HG03571 (cell line): ENCODE measurements at regions not wholly inside any gene's neighbourhood (a gene's known extent, or its start where the extent isn't known, plus 50 kb on each side); places are given as distances from the start of the nearest gene placed in this dataset.

Source experiments
- ATAC-seq: cut with Tn5 transposase; IDR thresholded peaks from one replicate; pipeline ENCODE4 v1.9.1; 2021; ENCODE audit not compliant: unreplicated experiment

DNA sequence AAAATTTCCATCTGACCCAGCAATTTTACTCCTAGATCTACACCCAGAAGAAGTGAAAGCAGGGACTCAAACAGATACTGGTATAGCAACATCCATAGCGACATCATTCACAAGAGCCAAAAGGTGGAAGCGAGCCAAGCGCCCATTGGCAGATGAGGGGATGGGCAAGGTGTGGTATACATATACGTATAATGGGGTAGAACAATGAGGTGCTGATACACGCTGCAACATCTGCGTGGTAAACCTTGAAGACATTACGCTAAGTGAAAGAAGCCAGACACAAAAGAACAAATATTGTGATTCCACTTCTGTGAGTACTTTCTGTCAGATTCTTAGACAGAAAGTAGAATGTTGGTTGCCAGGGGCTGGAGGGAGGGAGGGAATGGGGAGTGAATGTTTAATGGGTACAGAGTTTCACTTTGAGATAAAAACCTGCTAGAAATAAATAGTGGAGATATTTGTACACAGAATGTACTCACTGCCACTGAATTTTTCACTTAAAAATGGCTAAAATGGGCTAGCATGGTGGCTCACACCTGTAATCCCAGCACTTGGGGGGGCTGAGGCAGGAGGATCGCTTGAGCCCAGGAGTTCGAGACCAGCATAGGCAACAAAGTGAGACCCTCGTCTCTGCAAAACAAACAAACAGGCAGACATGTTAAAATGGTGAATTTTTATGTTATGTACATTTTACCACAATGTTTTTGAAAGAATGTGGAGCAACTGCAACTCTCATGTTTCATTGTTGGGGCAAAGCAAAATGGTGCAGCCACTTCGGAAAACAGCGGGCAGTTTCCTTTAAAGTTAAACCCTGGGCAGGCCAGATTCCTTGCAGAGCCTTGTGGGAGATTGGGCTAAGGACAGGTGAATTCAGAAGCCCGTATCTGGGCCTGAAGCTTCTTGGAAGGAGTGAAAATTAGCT lies 103.4 kb upstream of the MYCN start:
- no peak for ATAC-seq

GRCh38 chr2:15838481-15839090 lies 101.8 kb upstream of the MYCN start:
- no peak for ATAC-seq

GRCh38 chr2:15839426-15840124 lies 100.8 kb upstream of the MYCN start:
- ATAC-seq = no peak

- no peak for ATAC-seq
Observed at GRCh38 chr2:15840148-15840547, 100.2 kb upstream of the MYCN start.

GRCh38 chr2:15840969-15841368 lies 99.4 kb upstream of the MYCN start:
- ATAC-seq = no peak

GRCh38 chr2:15841776-15842560 lies 98.4 kb upstream of the MYCN start:
- no peak for ATAC-seq

DNA sequence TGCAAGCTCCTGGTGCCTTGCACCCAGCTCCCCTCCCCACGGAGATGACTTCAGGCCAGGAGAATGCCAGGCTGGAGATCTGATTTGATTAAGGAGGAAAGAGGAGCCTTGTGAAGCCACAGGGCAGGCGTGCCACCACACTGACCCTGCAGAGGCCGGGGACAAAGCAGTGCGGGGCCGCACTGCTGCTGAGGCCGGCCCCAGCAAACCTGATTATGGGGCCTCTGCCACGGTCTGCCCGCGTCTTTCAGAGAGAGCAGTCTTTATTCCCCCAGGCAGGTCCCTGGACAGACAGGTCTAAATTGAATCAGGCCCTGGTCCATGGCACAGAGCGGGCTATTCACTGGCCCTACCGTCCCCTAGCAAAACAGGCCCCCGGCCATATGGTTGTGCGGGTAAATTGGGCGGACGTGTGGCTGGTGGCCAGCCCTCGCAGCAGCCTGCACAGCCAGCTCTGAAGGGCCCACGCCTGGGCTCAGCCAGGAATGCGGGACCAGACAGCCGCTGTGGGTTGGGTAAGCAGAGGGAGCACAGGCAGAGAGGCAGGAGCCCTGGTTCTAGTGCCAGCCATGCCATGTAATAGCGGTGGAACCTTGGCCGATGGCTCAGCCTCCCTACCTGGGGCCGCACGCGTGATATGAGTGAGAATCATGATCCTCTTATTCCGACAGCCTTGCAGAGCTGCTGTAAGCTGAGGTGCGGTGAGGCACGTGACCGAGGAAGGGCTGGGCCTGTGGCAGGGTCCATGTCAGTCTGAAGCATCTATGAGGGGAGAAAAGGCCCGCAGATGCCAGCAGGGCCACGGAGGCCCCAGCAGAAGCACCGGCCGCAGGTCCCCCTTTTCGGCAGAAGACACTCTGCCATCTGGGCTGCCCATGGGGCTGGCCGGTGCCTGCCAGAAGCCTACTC lies 97.3 kb upstream of the MYCN start:
- no peak for ATAC-seq

- ATAC-seq = no peak
Observed at GRCh38 chr2:15844211-15844801, 96.0 kb upstream of the MYCN start.

GRCh38 chr2:15845294-15845693 lies 95.1 kb upstream of the MYCN start:
- ATAC-seq = no peak

- ATAC-seq = no peak
Observed at GRCh38 chr2:15845737-15846405, 94.5 kb upstream of the MYCN start.

DNA sequence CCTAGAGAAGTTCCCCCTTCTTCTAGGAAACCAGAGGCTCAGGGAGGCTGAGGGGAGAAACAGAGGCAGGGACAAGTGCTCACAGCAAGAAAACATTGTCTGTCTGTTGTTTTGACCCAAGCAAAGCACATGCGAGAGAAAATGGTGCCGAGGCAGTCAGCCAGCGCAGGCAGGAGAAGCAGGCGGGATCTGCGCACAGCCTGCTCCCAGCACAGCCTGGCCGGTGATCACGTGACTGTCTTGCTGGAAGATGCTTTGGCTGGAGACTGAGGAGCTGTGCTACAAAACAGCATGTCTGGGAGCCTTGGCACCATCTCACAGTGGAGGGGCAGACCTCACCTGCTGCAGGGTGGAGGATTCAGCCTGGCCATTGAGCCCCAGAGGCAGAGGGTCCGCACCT lies 93.7 kb upstream of the MYCN start:
- no peak for ATAC-seq

DNA sequence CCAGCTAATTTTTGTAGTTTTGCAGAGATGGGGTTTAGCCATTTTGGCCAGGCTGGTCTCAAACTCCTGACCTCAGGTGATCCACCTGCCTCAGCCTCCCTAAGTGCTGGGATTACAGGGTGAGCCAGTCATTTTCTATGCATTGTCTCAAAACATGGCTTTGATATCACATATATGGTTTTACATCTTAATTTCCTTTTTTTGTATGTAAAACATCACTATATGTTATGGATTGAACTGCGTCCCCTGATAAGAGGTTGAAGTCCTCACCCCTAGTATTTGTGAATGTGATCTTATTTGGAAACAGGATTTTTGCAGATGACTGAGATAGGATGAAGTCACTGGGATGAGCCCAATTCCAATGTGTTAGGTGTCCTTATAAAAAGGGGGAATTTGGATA lies 89.8 kb upstream of the MYCN start:
- ATAC-seq = no peak

DNA sequence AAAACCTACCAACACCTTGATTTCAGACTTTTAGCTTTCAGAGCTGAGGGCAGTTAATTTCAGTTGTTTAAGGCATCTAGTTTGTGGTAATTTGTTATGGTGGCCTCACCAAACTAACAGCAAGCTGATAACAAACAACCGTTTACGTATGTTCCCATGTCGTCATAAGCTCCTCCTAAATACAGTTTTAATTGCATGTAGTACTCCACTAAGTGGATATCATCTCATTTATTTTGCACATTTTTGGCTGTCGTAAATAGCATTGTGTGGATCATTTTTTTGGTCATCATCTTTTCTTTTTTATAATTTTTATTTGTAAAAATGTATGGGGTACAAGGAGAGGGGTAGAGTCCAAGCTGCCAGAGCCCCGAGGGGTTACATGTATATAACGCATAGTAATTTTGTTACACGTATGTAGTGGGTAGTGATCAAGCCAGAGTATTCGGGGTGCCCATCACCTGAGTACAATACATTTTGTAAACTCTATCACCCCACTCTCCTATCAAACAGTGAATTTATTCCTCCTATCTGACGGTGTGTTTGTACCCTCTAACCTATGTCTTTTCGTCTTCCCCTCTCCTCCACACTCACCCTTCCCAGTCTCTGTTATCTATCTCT lies 89.2 kb upstream of the MYCN start:
- no peak for ATAC-seq

GRCh38 chr2:15852811-15853210 lies 87.5 kb upstream of the MYCN start:
- no peak for ATAC-seq

GRCh38 chr2:15853903-15854302 lies 86.4 kb upstream of the MYCN start:
- no peak for ATAC-seq

GRCh38 chr2:15855766-15856260 lies 84.5 kb upstream of the MYCN start:
- no peak for ATAC-seq

DNA sequence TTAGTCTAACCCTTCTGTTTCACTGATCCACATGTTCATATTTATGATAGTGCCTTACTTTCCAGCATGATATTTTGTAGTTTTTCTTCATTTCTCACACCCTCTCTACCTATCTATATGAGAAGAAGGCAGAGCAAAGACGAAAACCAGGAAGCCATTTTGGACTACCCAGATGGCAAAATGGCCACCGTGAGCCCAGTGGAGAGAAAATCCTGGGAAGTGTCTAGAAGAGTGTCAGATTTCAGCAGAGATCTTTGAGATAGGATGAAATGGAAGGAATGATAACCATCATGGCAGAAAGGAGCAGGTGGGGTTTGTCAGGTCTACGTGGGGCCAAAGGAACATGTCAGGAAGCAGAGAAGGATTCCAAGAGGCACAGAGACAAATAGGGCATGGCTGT lies 84.0 kb upstream of the MYCN start:
- ATAC-seq = no peak

DNA sequence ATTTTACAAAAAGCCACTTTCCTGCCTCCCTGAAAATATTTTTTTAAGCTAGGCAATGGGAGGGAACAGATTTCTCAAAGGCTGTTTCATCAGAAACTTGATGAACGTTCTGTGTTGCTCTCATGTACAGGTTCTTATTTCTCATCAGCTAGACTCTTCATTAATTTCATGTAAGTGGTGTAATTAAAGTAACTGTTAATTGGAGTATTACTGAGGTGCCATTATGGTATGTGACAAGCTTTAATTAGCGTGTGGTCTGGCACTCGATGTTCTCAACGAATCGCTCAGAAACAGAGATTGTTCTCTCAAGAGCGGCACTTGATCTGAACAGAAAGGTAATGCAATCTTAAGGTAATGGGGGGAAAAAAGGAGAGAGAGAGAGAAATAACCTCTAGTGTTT lies 81.9 kb upstream of the MYCN start:
- ATAC-seq = no peak
